ENCODE measurements at regions not wholly inside any gene's neighbourhood (a gene's known extent, or its start where the extent isn't known, plus 50 kb on each side); places are given as distances from the start of the nearest gene placed in this dataset.

DNA sequence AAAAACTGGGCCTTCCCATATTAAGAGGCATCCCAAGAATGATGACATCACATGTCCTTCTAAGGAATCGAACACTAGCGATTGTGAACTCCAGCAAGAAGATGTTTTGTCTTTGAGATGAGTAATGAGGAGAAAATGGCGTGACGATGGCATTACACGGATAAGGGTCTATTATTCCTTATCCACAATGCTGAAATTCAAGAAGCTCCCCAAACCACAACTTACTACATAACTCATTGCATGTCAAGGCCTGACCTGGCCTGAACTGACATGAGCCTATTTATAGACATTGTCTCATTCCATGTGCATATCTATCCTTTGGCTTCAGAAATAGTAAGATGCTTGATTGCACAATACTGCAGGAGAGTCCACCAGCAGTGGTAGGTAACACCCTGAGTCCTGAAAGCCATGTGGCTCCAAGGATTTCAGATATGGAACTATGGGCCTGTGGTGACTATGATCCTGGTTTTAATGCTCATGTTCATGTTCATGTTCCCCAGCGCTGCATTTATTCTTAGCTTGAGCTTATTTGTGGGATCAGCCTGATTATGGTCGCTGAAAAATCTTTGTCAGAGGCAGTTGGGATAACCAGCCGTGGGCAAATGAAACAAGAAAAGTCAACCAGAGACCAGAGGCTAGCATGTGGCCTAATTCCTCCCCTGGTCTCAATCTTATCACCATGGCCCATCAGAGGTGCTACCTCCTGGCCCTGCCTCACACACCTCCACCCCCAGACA is 183.2 kb upstream of the JARID2 start (continued):
- TF ChIP-seq PRDM4 (tag by site-specific recombination; IDR thresholded peaks at IDR 0.05), result no peak
- no peak for TF ChIP-seq ZNF561 (tag by site-specific recombination; IDR thresholded peaks at IDR 0.05; ENCODE audit: borderline replicate concordance)
- no peak for TF ChIP-seq GLIS2 (tag by site-specific recombination; IDR thresholded peaks at IDR 0.05)
- TF ChIP-seq ZNF792 (tag by site-specific recombination; IDR thresholded peaks at IDR 0.05), result no peak
- no peak for TF ChIP-seq ZBTB1 (tag by site-specific recombination; IDR thresholded peaks at IDR 0.05)
- TF ChIP-seq ZNF510 (tag by site-specific recombination; IDR thresholded peaks at IDR 0.05; ENCODE audit: insufficient replicate concordance), result no peak
- no peak for TF ChIP-seq SALL2 (tag by site-specific recombination; IDR thresholded peaks at IDR 0.05; ENCODE audit: borderline replicate concordance)
- no peak for TF ChIP-seq EGR2 (tag by site-specific recombination; IDR thresholded peaks at IDR 0.05; ENCODE audit: low read depth)
- no peak for TF ChIP-seq ZSCAN16 (tag by site-specific recombination; IDR thresholded peaks at IDR 0.05)
- TF ChIP-seq ZNF76 (tag by site-specific recombination; IDR thresholded peaks at IDR 0.05; ENCODE audit: borderline replicate concordance, low read depth), result no peak
- no peak for TF ChIP-seq ZNF626 (tag by site-specific recombination; IDR thresholded peaks at IDR 0.05)
- no peak for TF ChIP-seq ZNF670 (tag by site-specific recombination; IDR thresholded peaks at IDR 0.05; ENCODE audit: low read depth)
- TF ChIP-seq ZNF121 (tag by site-specific recombination; IDR thresholded peaks at IDR 0.05), result no peak
- TF ChIP-seq, protein P1, sequence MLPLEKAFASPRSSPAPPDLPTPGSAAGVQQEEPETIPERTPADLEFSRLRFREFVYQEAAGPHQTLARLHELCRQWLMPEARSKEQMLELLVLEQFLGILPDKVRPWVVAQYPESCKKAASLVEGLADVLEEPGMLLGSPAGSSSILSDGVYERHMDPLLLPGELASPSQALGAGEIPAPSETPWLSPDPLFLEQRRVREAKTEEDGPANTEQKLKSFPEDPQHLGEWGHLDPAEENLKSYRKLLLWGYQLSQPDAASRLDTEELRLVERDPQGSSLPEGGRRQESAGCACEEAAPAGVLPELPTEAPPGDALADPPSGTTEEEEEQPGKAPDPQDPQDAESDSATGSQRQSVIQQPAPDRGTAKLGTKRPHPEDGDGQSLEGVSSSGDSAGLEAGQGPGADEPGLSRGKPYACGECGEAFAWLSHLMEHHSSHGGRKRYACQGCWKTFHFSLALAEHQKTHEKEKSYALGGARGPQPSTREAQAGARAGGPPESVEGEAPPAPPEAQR (tag by site-specific recombination; IDR thresholded peaks at IDR 0.05), result no peak
- 0 out of 2 replicates have a peak, but pooled peaks have one; percentile 42 for TF ChIP-seq ZFP69B (tag by site-specific recombination; IDR thresholded peaks at IDR 0.05)
- TF ChIP-seq ZNF18 (tag by site-specific recombination; IDR thresholded peaks at IDR 0.05), result no peak
- TF ChIP-seq MEIS1 (CRISPR knock-in tag; IDR thresholded peaks at IDR 0.05; ENCODE audit: borderline replicate concordance), result peak; percentile 85; the same call in 1 of the 2 replicates
- no peak for TF ChIP-seq ZNF391 (tag by site-specific recombination; IDR thresholded peaks at IDR 0.05; ENCODE audit: borderline replicate concordance, low read depth)
- TF ChIP-seq ZNF23 (tag by site-specific recombination; IDR thresholded peaks at IDR 0.05; ENCODE audit: borderline replicate concordance), result no peak
- no peak for TF ChIP-seq GLI2 (tag by site-specific recombination; IDR thresholded peaks at IDR 0.05; ENCODE audit: borderline replicate concordance, low read depth)
- TF ChIP-seq ZNF558 (tag by site-specific recombination; IDR thresholded peaks at IDR 0.05), result peak; percentile 9; the same call in 1 of the 2 replicates
- TF ChIP-seq, protein P2, sequence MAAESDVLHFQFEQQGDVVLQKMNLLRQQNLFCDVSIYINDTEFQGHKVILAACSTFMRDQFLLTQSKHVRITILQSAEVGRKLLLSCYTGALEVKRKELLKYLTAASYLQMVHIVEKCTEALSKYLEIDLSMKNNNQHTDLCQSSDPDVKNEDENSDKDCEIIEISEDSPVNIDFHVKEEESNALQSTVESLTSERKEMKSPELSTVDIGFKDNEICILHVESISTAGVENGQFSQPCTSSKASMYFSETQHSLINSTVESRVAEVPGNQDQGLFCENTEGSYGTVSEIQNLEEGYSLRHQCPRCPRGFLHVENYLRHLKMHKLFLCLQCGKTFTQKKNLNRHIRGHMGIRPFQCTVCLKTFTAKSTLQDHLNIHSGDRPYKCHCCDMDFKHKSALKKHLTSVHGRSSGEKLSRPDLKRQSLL (tag by site-specific recombination; IDR thresholded peaks at IDR 0.05), result no peak
- TF ChIP-seq GFI1B (tag by site-specific recombination; IDR thresholded peaks at IDR 0.05), result no peak
- 0 out of 2 replicates have a peak, but pooled peaks have one; percentile 8 for TF ChIP-seq PRDM1 (tag by site-specific recombination; IDR thresholded peaks at IDR 0.05)
- TF ChIP-seq ZNF239 (tag by site-specific recombination; IDR thresholded peaks at IDR 0.05), result no peak
- TF ChIP-seq KLF16 (tag by site-specific recombination; IDR thresholded peaks at IDR 0.05), result no peak
- TF ChIP-seq, protein P3, sequence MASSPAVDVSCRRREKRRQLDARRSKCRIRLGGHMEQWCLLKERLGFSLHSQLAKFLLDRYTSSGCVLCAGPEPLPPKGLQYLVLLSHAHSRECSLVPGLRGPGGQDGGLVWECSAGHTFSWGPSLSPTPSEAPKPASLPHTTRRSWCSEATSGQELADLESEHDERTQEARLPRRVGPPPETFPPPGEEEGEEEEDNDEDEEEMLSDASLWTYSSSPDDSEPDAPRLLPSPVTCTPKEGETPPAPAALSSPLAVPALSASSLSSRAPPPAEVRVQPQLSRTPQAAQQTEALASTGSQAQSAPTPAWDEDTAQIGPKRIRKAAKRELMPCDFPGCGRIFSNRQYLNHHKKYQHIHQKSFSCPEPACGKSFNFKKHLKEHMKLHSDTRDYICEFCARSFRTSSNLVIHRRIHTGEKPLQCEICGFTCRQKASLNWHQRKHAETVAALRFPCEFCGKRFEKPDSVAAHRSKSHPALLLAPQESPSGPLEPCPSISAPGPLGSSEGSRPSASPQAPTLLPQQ (tag by site-specific recombination; IDR thresholded peaks at IDR 0.05), result peak; percentile 75
- no peak for TF ChIP-seq ZNF114 (tag by site-specific recombination; IDR thresholded peaks at IDR 0.05)
- TF ChIP-seq SP2 (tag by site-specific recombination; IDR thresholded peaks at IDR 0.05), result no peak
- TF ChIP-seq, protein P4, sequence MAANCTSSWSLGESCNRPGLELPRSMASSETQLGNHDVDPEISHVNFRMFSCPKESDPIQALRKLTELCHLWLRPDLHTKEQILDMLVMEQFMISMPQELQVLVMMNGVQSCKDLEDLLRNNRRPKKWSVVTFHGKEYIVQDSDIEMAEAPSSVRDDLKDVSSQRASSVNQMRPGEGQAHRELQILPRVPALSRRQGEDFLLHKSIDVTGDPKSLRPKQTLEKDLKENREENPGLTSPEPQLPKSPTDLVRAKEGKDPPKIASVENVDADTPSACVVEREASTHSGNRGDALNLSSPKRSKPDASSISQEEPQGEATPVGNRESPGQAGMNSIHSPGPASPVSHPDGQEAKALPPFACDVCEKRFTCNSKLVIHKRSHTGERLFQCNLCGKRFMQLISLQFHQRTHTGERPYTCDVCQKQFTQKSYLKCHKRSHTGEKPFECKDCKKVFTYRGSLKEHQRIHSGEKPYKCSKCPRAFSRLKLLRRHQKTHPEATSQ (tag by site-specific recombination; IDR thresholded peaks at IDR 0.05), result no peak
- no peak for TF ChIP-seq YY2 (tag by site-specific recombination; IDR thresholded peaks at IDR 0.05)
